ENCODE measurements at regions not wholly inside any gene's neighbourhood (a gene's known extent, or its start where the extent isn't known, plus 50 kb on each side); places are given as distances from the start of the nearest gene placed in this dataset.

DNA sequence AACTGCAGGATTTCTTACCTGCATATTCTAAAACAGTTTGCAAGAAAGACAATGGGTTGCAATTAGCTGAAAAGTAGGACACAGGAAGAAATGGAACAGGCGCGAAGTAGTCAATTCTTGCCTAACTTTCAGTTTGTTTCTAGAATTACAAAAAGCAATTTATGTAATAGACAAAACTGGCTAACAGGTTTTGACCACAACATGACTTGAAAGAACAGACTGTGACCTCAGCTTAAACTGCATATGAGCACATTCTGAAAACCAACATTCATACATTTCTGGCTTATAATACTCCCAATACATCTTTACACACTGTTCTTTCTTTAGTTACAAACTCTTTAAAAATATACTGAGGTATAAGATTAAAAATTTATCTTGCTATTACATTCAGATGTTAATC is 405.9 kb upstream of the B3GALT2 start:
- no peak for TF ChIP-seq CTCF (IDR thresholded peaks at IDR 0.05)
- TF ChIP-seq POLR2A (IDR thresholded peaks at IDR 0.05) = no peak
